GM19438 (cell line): ENCODE measurements at regions not wholly inside any gene's neighbourhood (a gene's known extent, or its start where the extent isn't known, plus 50 kb on each side); places are given as distances from the start of the nearest gene placed in this dataset.

Experiments used
- ATAC-seq: cut with Tn5 transposase; IDR thresholded peaks from one replicate; pipeline ENCODE4 v1.9.1; 2021; ENCODE audit warnings: low read depth; ENCODE audit not compliant: unreplicated experiment

GRCh38 chr2:173754837-173755236 lies 210.3 kb downstream of the SP3 start:
- no peak for ATAC-seq

- no peak for ATAC-seq
These were observed 209.4 kb downstream of the SP3 start for GRCh38 chr2:173755798-173756197.

GRCh38 chr2:173759959-173760358 lies 205.2 kb downstream of the SP3 start:
- no peak for ATAC-seq

- ATAC-seq, result no peak
These were observed 204.6 kb downstream of the SP3 start for GRCh38 chr2:173760553-173760952.

GRCh38 chr2:173761603-173762119 lies 203.5 kb downstream of the SP3 start:
- ATAC-seq, result no peak

GRCh38 chr2:173762221-173762620 lies 203.0 kb downstream of the SP3 start:
- no peak for ATAC-seq

GRCh38 chr2:173762864-173763263 lies 202.3 kb downstream of the SP3 start:
- no peak for ATAC-seq

GRCh38 chr2:173763641-173764040 lies 201.5 kb downstream of the SP3 start:
- ATAC-seq, result no peak

GRCh38 chr2:173764094-173764493 lies 201.1 kb downstream of the SP3 start:
- no peak for ATAC-seq

GRCh38 chr2:173766537-173767289 lies 198.5 kb downstream of the SP3 start:
- ATAC-seq, result no peak

- no peak for ATAC-seq
These were observed 194.1 kb downstream of the SP3 start for GRCh38 chr2:173770947-173771678.

- no peak for ATAC-seq
These were observed 193.0 kb downstream of the SP3 start for GRCh38 chr2:173772205-173772604.

- ATAC-seq, result no peak
These were observed 192.1 kb downstream of the SP3 start for GRCh38 chr2:173773076-173773475.

GRCh38 chr2:173775440-173775839 lies 189.7 kb downstream of the SP3 start:
- no peak for ATAC-seq

GRCh38 chr2:173782681-173783080 lies 182.5 kb downstream of the SP3 start:
- ATAC-seq, result no peak

- ATAC-seq, result no peak
These were observed 181.8 kb downstream of the SP3 start for GRCh38 chr2:173783382-173783781.

- ATAC-seq, result no peak
These were observed 179.4 kb downstream of the SP3 start for GRCh38 chr2:173785813-173786212.

GRCh38 chr2:173791502-173791901 lies 173.7 kb downstream of the SP3 start:
- ATAC-seq, result no peak

GRCh38 chr2:173792166-173792565 lies 173.0 kb downstream of the SP3 start:
- ATAC-seq, result no peak

- no peak for ATAC-seq
These were observed 172.4 kb downstream of the SP3 start for GRCh38 chr2:173792741-173793140.

GRCh38 chr2:173793709-173794565 lies 171.2 kb downstream of the SP3 start:
- no peak for ATAC-seq
